H1 (cell line): ENCODE measurements at regions not wholly inside any gene's neighbourhood (a gene's known extent, or its start where the extent isn't known, plus 50 kb on each side); places are given as distances from the start of the nearest gene placed in this dataset.

Experiments used
- CTCF ChIA-PET: fragments of 300-600 bp; sonication (Branson Sonifier 250); formaldehyde crosslinking; loops from one replicate; lab custom pipeline; 2021; ENCODE audit not compliant: partially characterized antibody; lab: Charles Lee
- POLR2A ChIA-PET: fragments of 300-600 bp; sonication (Branson Sonifier 250); formaldehyde crosslinking; loops from one replicate; lab custom pipeline; 2021; ENCODE audit warnings: inconsistent platforms; ENCODE audit not compliant: partially characterized antibody; lab: Charles Lee
- DNase-seq, 2 experiments: peaks; one replicate each; pipeline versions ENCODE4 v3.0.0 to v3.0.0-alpha.2; 2010 to 2022; ENCODE audit warnings: low spot score in 2 of 2, low read depth in 1 of 2, mixed read lengths in 1 of 2
- FAIRE-seq: peaks from 2 replicates; lab custom pipeline; 2011; peaks lifted over from hg19 to GRCh38; lab: Jason Lieb, UNC
- H2AFZ ChIP-seq: 2 replicates; pipeline ENCODE4 v1.8.1; 2012; ENCODE audit warnings: low read length, inconsistent platforms
- H2AK5ac ChIP-seq: 2 replicates; pipeline ENCODE4 v1.6.1; 2013; ENCODE audit warnings: low read depth, low read length
- H2BK120ac ChIP-seq: replicated peaks from 2 replicates; pipeline ENCODE3; 2013; ENCODE audit warnings: low read depth, low read length, inconsistent platforms
- H2BK12ac ChIP-seq: 2 replicates; pipeline ENCODE4 v1.6.1; 2013; ENCODE audit warnings: low read depth, low read length
- H2BK15ac ChIP-seq: 2 replicates; pipeline ENCODE4 v1.6.1; 2013; ENCODE audit warnings: low read length
- H2BK20ac ChIP-seq: 2 replicates; pipeline ENCODE4 v1.6.1; 2013; ENCODE audit warnings: low read length
- H2BK5ac ChIP-seq: 2 replicates; pipeline ENCODE4 v1.6.1; 2013; ENCODE audit warnings: low read depth, low read length
- H3K14ac ChIP-seq: 2 replicates; pipeline ENCODE4 v1.6.1; 2013; ENCODE audit warnings: inconsistent platforms; ENCODE audit not compliant: insufficient read length
- H3K18ac ChIP-seq: 2 replicates; pipeline ENCODE4 v1.6.1; 2013; ENCODE audit warnings: low read length; ENCODE audit errors: extremely low read depth
- H3K23ac ChIP-seq: 2 replicates; pipeline ENCODE4 v1.6.1; 2013; ENCODE audit warnings: inconsistent platforms; ENCODE audit not compliant: insufficient read length
- H3K23me2 ChIP-seq: 2 replicates; pipeline ENCODE4 v1.6.1; 2013; ENCODE audit warnings: low read depth, low read length
- H3K27ac ChIP-seq: 2 replicates; pipeline ENCODE4 v1.6.1; 2011; ENCODE audit warnings: low read depth, low read length, inconsistent platforms
- H3K27me3 ChIP-seq, 4 experiments: replicated peaks in 1 of 4; 1 replicate in 1 of 4; 2 replicates in 3 of 4; pipeline versions ENCODE4 v1.6.1 to v1.8.1; 2011 to 2013; ENCODE audit warnings: low read length in 3 of 4, mild to moderate bottlenecking in 3 of 4, inconsistent platforms in 2 of 4, mixed read lengths in 2 of 4, moderate library complexity in 1 of 4; ENCODE audit not compliant: control insufficient read depth in 3 of 4, insufficient read depth in 3 of 4; ENCODE audit errors: extremely low read depth in 1 of 4
- H3K36me3 ChIP-seq, 4 experiments: 2 replicates each; pipeline versions ENCODE4 v1.6.1 to v1.8.1; 2011 to 2013; ENCODE audit warnings: mild to moderate bottlenecking in 4 of 4, low read length in 3 of 4, moderate library complexity in 2 of 4, control low read depth in 1 of 4, inconsistent platforms in 1 of 4; ENCODE audit not compliant: insufficient read depth in 4 of 4, control insufficient read depth in 2 of 4
- H3K4ac ChIP-seq: replicated peaks from 2 replicates; pipeline ENCODE3; 2013; ENCODE audit warnings: low read length, low read depth, mixed read lengths, inconsistent platforms; ENCODE audit not compliant: insufficient read length
- H3K4me1 ChIP-seq, 4 experiments: replicated peaks in 1 of 4; 1 replicate in 1 of 4; 2 replicates in 3 of 4; pipeline versions ENCODE4 v1.6.1 to v1.8.1; 2011 to 2013; ENCODE audit warnings: low read length in 3 of 4, inconsistent platforms in 2 of 4, mixed read lengths in 1 of 4; ENCODE audit not compliant: insufficient read depth in 4 of 4, control insufficient read depth in 3 of 4
- H3K4me2 ChIP-seq, 2 experiments: 2 replicates each; pipeline versions ENCODE4 v1.6.1 to v1.8.1; 2011 to 2013; ENCODE audit warnings: low read depth in 2 of 2, low read length in 2 of 2, control low read depth in 1 of 2, inconsistent platforms in 1 of 2, mild to moderate bottlenecking in 1 of 2; ENCODE audit not compliant: insufficient read depth in 1 of 2
- H3K4me3 ChIP-seq, 4 experiments: fragments of 200-600, 300-600 bp in 1 of 4; sonication (generic), shearing (Covaris generic), sonication (Bioruptor Twin) in 1 of 4; 2 replicates each; pipeline versions ENCODE4 v1.5.1 to v1.8.1; 2011 to 2016; ENCODE audit warnings: low read length in 4 of 4, low read depth in 3 of 4, control low read depth in 2 of 4, inconsistent platforms in 2 of 4, mild to moderate bottlenecking in 2 of 4, mixed read lengths in 1 of 4, moderate library complexity in 1 of 4; ENCODE audit not compliant: insufficient read depth in 2 of 4; ENCODE audit errors: extremely low read depth in 1 of 4
- H3K56ac ChIP-seq: replicated peaks from 2 replicates; pipeline ENCODE3; 2013; ENCODE audit warnings: low read depth, mild to moderate bottlenecking, mixed read lengths, low read length, inconsistent platforms; ENCODE audit not compliant: insufficient read length
- H3K79me1 ChIP-seq: 2 replicates; pipeline ENCODE4 v1.6.1; 2013; ENCODE audit warnings: low read depth, low read length, control low read depth
- H3K79me2 ChIP-seq, 2 experiments: 2 replicates each; pipeline versions ENCODE4 v1.6.1 to v1.8.1; 2012 to 2013; ENCODE audit warnings: low read length in 2 of 2, mild to moderate bottlenecking in 2 of 2, inconsistent platforms in 1 of 2; ENCODE audit not compliant: insufficient read depth in 2 of 2, control insufficient read depth in 1 of 2
- H3K9ac ChIP-seq, 4 experiments: replicated peaks in 1 of 4; 1 replicate in 1 of 4; 2 replicates in 3 of 4; pipeline versions ENCODE4 v1.6.1 to v1.8.1; 2011 to 2013; ENCODE audit warnings: low read depth in 3 of 4, low read length in 3 of 4, control low read depth in 2 of 4, mild to moderate bottlenecking in 2 of 4, moderate library complexity in 2 of 4, inconsistent platforms in 1 of 4; ENCODE audit errors: extremely low read depth in 1 of 4
- H3K9me3 ChIP-seq, 2 experiments: 2 replicates each; pipeline versions ENCODE4 v1.6.1 to v1.8.1; 2012 to 2013; ENCODE audit warnings: mild to moderate bottlenecking in 2 of 2, moderate library complexity in 2 of 2, control low read depth in 1 of 2, inconsistent platforms in 1 of 2, low read depth in 1 of 2, low read length in 1 of 2, mixed read lengths in 1 of 2; ENCODE audit not compliant: insufficient read depth in 2 of 2
- H4K20me1 ChIP-seq, 2 experiments: replicated peaks in 1 of 2; 2 replicates each; pipeline versions ENCODE3 to v1.8.1; 2011 to 2013; ENCODE audit warnings: inconsistent platforms in 2 of 2, low read length in 2 of 2, mild to moderate bottlenecking in 1 of 2; ENCODE audit not compliant: insufficient read depth in 2 of 2, control insufficient read depth in 1 of 2
- H4K5ac ChIP-seq: 2 replicates; pipeline ENCODE4 v1.6.1; 2013; ENCODE audit warnings: low read length, low read depth, mixed read lengths, inconsistent platforms; ENCODE audit not compliant: insufficient read length
- H4K8ac ChIP-seq: 2 replicates; pipeline ENCODE4 v1.8.0; 2013; ENCODE audit warnings: mild to moderate bottlenecking, moderate library complexity, low read length, inconsistent platforms; ENCODE audit not compliant: insufficient read depth; ENCODE audit errors: extremely low read depth
- H4K91ac ChIP-seq: replicated peaks from 2 replicates; pipeline ENCODE3; 2013; ENCODE audit warnings: low read length, mixed read lengths, inconsistent platforms; ENCODE audit not compliant: insufficient read length
- ATF3 ChIP-seq: IDR thresholded peaks from 2 replicates; pipeline ENCODE4 v1.6.1; 2011; ENCODE audit warnings: low read depth, mild to moderate bottlenecking, low read length; ENCODE audit not compliant: insufficient read depth
- CHD2 ChIP-seq: IDR thresholded peaks from 2 replicates; pipeline ENCODE4 v1.6.1; 2012; ENCODE audit warnings: low read length, improper control_type of control experiment
- CTBP2 ChIP-seq: IDR thresholded peaks from 2 replicates; pipeline ENCODE4 v1.7.0; 2011; ENCODE audit warnings: borderline replicate concordance, mild to moderate bottlenecking, moderate library complexity, mixed read lengths, low read length; ENCODE audit not compliant: insufficient read depth, insufficient read length
- FOSL1 ChIP-seq: IDR thresholded peaks from 2 replicates; pipeline ENCODE4 v1.6.1; 2011; ENCODE audit warnings: mild to moderate bottlenecking, low read depth, low read length, moderate library complexity; ENCODE audit not compliant: insufficient read depth
- GTF2F1 ChIP-seq: IDR thresholded peaks from 2 replicates; pipeline ENCODE4 v1.6.1; 2012; ENCODE audit warnings: low read depth, low read length, improper control_type of control experiment, borderline replicate concordance
- POLR2AphosphoS5 ChIP-seq: IDR thresholded peaks from 2 replicates; pipeline ENCODE4 v1.6.1; 2011; ENCODE audit warnings: low read depth, low read length
- RBBP5 ChIP-seq: IDR thresholded peaks from 2 replicates; pipeline ENCODE4 v1.7.1; 2012; ENCODE audit warnings: low read depth, mild to moderate bottlenecking, inconsistent platforms, low read length, moderate library complexity, borderline replicate concordance
- SUZ12 ChIP-seq: fragments of 200-600 bp; sonication (generic); IDR thresholded peaks from 2 replicates; pipeline ENCODE4 v1.6.1; 2012; ENCODE audit warnings: mild to moderate bottlenecking, inconsistent platforms, low read length, moderate library complexity, mixed read lengths
- TBP ChIP-seq: IDR thresholded peaks from 2 replicates; pipeline ENCODE4 v1.6.1; 2011; ENCODE audit warnings: low read depth, low read length, improper control_type of control experiment
- TCF12 ChIP-seq: IDR thresholded peaks from 2 replicates; pipeline ENCODE4 v1.6.1; 2011; ENCODE audit warnings: low read depth, mild to moderate bottlenecking, low read length
- WGBS, 2 experiments: shearing (Covaris generic) in 1 of 2; methylation state at CpG; one replicate each; pipeline versions ENCODE4 v1.1.6 to v1.1.7; 2013 to 2015; ENCODE audit warnings: low lambda C conversion rate in 2 of 2, mixed read lengths in 2 of 2, inconsistent platforms in 1 of 2, low coverage in 1 of 2, missing lambda C conversion rate in 1 of 2; ENCODE audit not compliant: insufficient replicate concordance in 2 of 2, insufficient coverage in 1 of 2, insufficient read length in 1 of 2; ENCODE audit errors: extremely low coverage in 1 of 2, missing lambda C conversion rate in 1 of 2; 5-methylcytosine and 5-hydroxymethylcytosine counted together
- TF ChIP-seq, protein P1 (sequence below): IDR thresholded peaks from 2 replicates; pipeline ENCODE4 v1.6.1; 2012; ENCODE audit warnings: low read length, inconsistent platforms
- TF ChIP-seq, protein P2 (sequence below): IDR thresholded peaks from 2 replicates; pipeline ENCODE4 v1.6.1; 2011; ENCODE audit warnings: low read length, improper control_type of control experiment

GRCh38 chr3:3951071-3951470 lies 151.8 kb downstream of the LRRN1 start:
- FAIRE-seq = no peak
- 35% methylated on average over 1 of the region's 1 CpG; no CpG with 5 or more reads in 1 of the 2 experiments for WGBS, 2 experiments
- H2BK20ac ChIP-seq = no peak overlapping the region
- TF ChIP-seq TBP (no peak), GTF2F1 (no peak), TCF12 (no peak), FOSL1 (no peak), ATF3 (no peak), RBBP5 (no peak), CHD2 (no peak), POLR2AphosphoS5 (no peak), SUZ12 (no peak), CTBP2 (no peak)
- TF ChIP-seq, protein P1, sequence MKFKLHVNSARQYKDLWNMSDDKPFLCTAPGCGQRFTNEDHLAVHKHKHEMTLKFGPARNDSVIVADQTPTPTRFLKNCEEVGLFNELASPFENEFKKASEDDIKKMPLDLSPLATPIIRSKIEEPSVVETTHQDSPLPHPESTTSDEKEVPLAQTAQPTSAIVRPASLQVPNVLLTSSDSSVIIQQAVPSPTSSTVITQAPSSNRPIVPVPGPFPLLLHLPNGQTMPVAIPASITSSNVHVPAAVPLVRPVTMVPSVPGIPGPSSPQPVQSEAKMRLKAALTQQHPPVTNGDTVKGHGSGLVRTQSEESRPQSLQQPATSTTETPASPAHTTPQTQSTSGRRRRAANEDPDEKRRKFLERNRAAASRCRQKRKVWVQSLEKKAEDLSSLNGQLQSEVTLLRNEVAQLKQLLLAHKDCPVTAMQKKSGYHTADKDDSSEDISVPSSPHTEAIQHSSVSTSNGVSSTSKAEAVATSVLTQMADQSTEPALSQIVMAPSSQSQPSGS = no peak
- TF ChIP-seq, protein P2, sequence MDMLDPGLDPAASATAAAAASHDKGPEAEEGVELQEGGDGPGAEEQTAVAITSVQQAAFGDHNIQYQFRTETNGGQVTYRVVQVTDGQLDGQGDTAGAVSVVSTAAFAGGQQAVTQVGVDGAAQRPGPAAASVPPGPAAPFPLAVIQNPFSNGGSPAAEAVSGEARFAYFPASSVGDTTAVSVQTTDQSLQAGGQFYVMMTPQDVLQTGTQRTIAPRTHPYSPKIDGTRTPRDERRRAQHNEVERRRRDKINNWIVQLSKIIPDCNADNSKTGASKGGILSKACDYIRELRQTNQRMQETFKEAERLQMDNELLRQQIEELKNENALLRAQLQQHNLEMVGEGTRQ = no peak

More at GRCh38 chr3:3951071-3951470, 151.8 kb downstream of the LRRN1 start:
- Histone ChIP-seq H3K27ac (no peak overlapping the region), H3K36me3 (no peaks in the 10 kb centered on the region), H3K56ac (no peak overlapping the region), H4K20me1 (no peaks in the 10 kb centered on the region), H3K18ac (no peak overlapping the region), H3K79me1 (no peaks in the 10 kb centered on the region), H4K91ac (no peak overlapping the region), H2AFZ (no peak overlapping the region), H3K4ac (no peak overlapping the region), H3K9me3 (no peaks in the 10 kb centered on the region), H4K8ac (no peak overlapping the region), H3K79me2 (no peaks in the 10 kb centered on the region), H2AK5ac (no peak overlapping the region), H4K5ac (no peak overlapping the region), H3K4me1 (no peaks in the 10 kb centered on the region), H3K23me2 (no peaks in the 10 kb centered on the region), H2BK120ac (no peak overlapping the region), H3K14ac (no peak overlapping the region), H2BK15ac (no peak overlapping the region), H3K27me3 (no peaks in the 10 kb centered on the region), H3K9ac (no peak overlapping the region), H2BK12ac (no peak overlapping the region), H3K23ac (no peak overlapping the region), H3K4me2 (no peak overlapping the region), H3K4me3 (no peak overlapping the region), H2BK5ac (no peak overlapping the region)
- DNase-seq = no peak
- POLR2A ChIA-PET = no interaction called here
- CTCF ChIA-PET = no interaction called here
